ENCODE measurements at regions not wholly inside any gene's neighbourhood (a gene's known extent, or its start where the extent isn't known, plus 50 kb on each side); places are given as distances from the start of the nearest gene placed in this dataset.

- TF ChIP-seq CTCF (IDR thresholded peaks at IDR 0.05) (no peak), ZFX (IDR thresholded peaks at IDR 0.05; ENCODE audit: borderline replicate concordance) (no peak)
- H3K27ac ChIP-seq, result no peak overlapping the region
Observed at GRCh38 chr5:18900644-18901043, 1087.4 kb downstream of the CDH18 start.

GRCh38 chr5:18920966-18921365 lies 1067.0 kb downstream of the CDH18 start:
- H3K27ac ChIP-seq, result no peak overlapping the region

DNA sequence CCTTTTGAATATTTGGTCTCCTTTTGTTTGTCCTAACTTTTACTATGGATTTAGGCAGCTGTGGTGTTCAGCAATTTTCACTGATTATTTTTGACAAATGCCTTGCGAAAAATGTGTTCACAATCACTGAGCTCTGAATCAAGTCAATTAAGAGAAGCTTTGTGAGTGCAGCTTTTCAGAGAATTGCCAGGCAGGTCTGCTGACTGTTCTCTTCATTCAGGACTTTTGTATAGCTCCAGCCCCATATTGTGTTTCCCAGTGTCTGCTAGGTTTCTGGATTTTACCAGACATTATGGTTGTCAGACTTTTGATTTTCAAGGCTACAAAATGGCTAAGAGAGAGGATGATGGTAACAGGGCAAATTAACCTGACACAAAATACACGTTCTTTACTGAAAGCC lies 1055.9 kb downstream of the CDH18 start:
- no peak overlapping the region for H3K27ac ChIP-seq
- TF ChIP-seq ZFX (IDR thresholded peaks at IDR 0.05; ENCODE audit: borderline replicate concordance) (no peak), CTCF (IDR thresholded peaks at IDR 0.05) (no peak)

More at GRCh38 chr5:18920966-18921365, 1067.0 kb downstream of the CDH18 start:
- TF ChIP-seq CTCF (IDR thresholded peaks at IDR 0.05) (no peak), ZFX (IDR thresholded peaks at IDR 0.05; ENCODE audit: borderline replicate concordance) (no peak)

GRCh38 chr5:18944771-18945170 lies 1043.2 kb downstream of the CDH18 start:
- TF ChIP-seq ZFX (IDR thresholded peaks at IDR 0.05; ENCODE audit: borderline replicate concordance) (no peak), CTCF (IDR thresholded peaks at IDR 0.05) (no peak)
- H3K27ac ChIP-seq, result no peak overlapping the region

DNA sequence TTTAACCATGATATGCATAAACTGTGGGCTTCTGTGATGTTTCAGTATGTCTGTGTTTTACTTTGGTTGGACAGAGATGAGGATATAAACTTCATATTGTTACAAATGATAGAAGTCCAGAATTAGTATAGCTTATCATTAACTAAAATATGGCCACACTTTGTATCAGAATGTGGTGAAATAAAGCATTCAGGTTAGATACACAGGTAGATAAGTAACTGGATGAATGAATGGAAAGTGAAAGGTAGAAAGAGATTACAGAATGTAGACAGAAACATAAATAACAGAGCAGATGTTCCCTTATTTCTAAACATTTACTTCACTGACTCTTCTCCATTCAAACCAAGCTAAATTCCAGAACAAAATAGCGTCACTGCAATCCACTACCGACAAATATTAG lies 1033.8 kb downstream of the CDH18 start:
- no peak for TF ChIP-seq CTCF (IDR thresholded peaks at IDR 0.05)
- no peak for TF ChIP-seq ZFX (IDR thresholded peaks at IDR 0.05; ENCODE audit: borderline replicate concordance)
- H3K27ac ChIP-seq, result no peak overlapping the region

GRCh38 chr5:18959535-18959934 lies 1028.5 kb downstream of the CDH18 start:
- TF ChIP-seq ZFX (IDR thresholded peaks at IDR 0.05; ENCODE audit: borderline replicate concordance), result no peak
- TF ChIP-seq CTCF (IDR thresholded peaks at IDR 0.05), result no peak
- H3K27ac ChIP-seq, result no peak overlapping the region

- H3K27ac ChIP-seq, result no peak overlapping the region
- TF ChIP-seq ZFX (IDR thresholded peaks at IDR 0.05; ENCODE audit: borderline replicate concordance), result no peak
- no peak for TF ChIP-seq CTCF (IDR thresholded peaks at IDR 0.05)
Observed at GRCh38 chr5:18961234-18961633, 1026.8 kb downstream of the CDH18 start.

All from 22Rv1 (cell line).